T47D (cell line): ENCODE measurements at regions not wholly inside any gene's neighbourhood (a gene's known extent, or its start where the extent isn't known, plus 50 kb on each side); places are given as distances from the start of the nearest gene placed in this dataset.
A peak's percentile ranks its signal among the peaks of the same experiment; 100 is the strongest.

Experiments
- DNase-seq, 2 experiments: peaks; one replicate each; pipeline versions ENCODE4 v3.0.0 to v3.0.0-alpha.2; 2011 to 2012; ENCODE audit warnings: low read depth in 1 of 2, low spot score in 1 of 2
- JUND ChIP-seq: IDR thresholded peaks from 2 replicates; pipeline ENCODE4 v1.6.1; 2012; ENCODE audit warnings: low read depth
- in situ Hi-C: cut with HindIII; loops from 2 replicates; pipeline ENCODE4 v1.10.0; 2016; ENCODE audit warnings: low sequenced_read_pairs, low pct_unique_long_range_greater_than_20kb

- DNase-seq: peak in 1 of 2 experiments; percentile 35
Measured at GRCh38 chr1:93798291-93798690, 80.7 kb downstream of the DNTTIP2 start.

GRCh38 chr1:93784538-93784937 is 94.5 kb downstream of the DNTTIP2 start:
- in situ Hi-C loops: no loop called here
- TF ChIP-seq JUND: no peak
- DNase-seq: peak in 1 of 2 experiments; percentile 24

More at GRCh38 chr1:93798291-93798690, 80.7 kb downstream of the DNTTIP2 start:
- in situ Hi-C loops: no loop called here
- TF ChIP-seq JUND: no peak

- no peak for TF ChIP-seq JUND
- in situ Hi-C loops: no loop called here
Measured at GRCh38 chr1:93783876-93784275, 95.1 kb downstream of the DNTTIP2 start.

GRCh38 chr1:93779540-93780165 is 98.0 kb upstream of the BCAR3 start:
- TF ChIP-seq JUND: peak; percentile 80; the same call in 1 of the 2 replicates
- DNase-seq: peak in 1 of 2 experiments; percentile 97
- in situ Hi-C loops: no loop called here

More at GRCh38 chr1:93783876-93784275, 95.1 kb downstream of the DNTTIP2 start:
- DNase-seq: no peak

GRCh38 chr1:93778457-93778856 is 96.8 kb upstream of the BCAR3 start:
- DNase-seq: peak in 1 of 2 experiments; percentile 12
- TF ChIP-seq JUND: no peak
- in situ Hi-C loops: no loop called here

GRCh38 chr1:93777255-93777654 is 95.6 kb upstream of the BCAR3 start:
- no peak for DNase-seq
- TF ChIP-seq JUND: no peak
- in situ Hi-C loops: no loop called here

GRCh38 chr1:93776728-93777127 is 95.1 kb upstream of the BCAR3 start:
- no peak for DNase-seq
- in situ Hi-C loops: no loop called here

GRCh38 chr1:93775224-93775623 is 93.6 kb upstream of the BCAR3 start:
- DNase-seq: peak in 1 of 2 experiments; percentile 57
- TF ChIP-seq JUND: no peak
- in situ Hi-C loops: no loop called here

More at GRCh38 chr1:93776728-93777127, 95.1 kb upstream of the BCAR3 start:
- no peak for TF ChIP-seq JUND

GRCh38 chr1:93774707-93775106 is 93.1 kb upstream of the BCAR3 start:
- peak in 1 of 2 experiments; percentile 43 for DNase-seq
- in situ Hi-C loops: no loop called here
- no peak for TF ChIP-seq JUND

- no peak for DNase-seq
- in situ Hi-C loops: no loop called here
- no peak for TF ChIP-seq JUND
Measured at GRCh38 chr1:93773049-93773838, 91.6 kb upstream of the BCAR3 start.

GRCh38 chr1:93771843-93772242 is 90.2 kb upstream of the BCAR3 start:
- no peak for DNase-seq
- in situ Hi-C loops: no loop called here
- no peak for TF ChIP-seq JUND

GRCh38 chr1:93770640-93771039 is 89.0 kb upstream of the BCAR3 start:
- peak in 1 of 2 experiments; percentile 44 for DNase-seq
- in situ Hi-C loops: no loop called here

GRCh38 chr1:93769777-93770176 is 88.1 kb upstream of the BCAR3 start:
- no peak for TF ChIP-seq JUND

More at GRCh38 chr1:93770640-93771039, 89.0 kb upstream of the BCAR3 start:
- TF ChIP-seq JUND: no peak

GRCh38 chr1:93768380-93768863 is 86.8 kb upstream of the BCAR3 start:
- DNase-seq: no peak
- no peak for TF ChIP-seq JUND
- in situ Hi-C loops: no loop called here

More at GRCh38 chr1:93769777-93770176, 88.1 kb upstream of the BCAR3 start:
- no peak for DNase-seq
- in situ Hi-C loops: no loop called here
